Vagina (tissue), 2 donors: ENCODE measurements at regions not wholly inside any gene's neighbourhood (a gene's known extent, or its start where the extent isn't known, plus 50 kb on each side); places are given as distances from the start of the nearest gene placed in this dataset.

Source experiments
- CTCF ChIP-seq, 3 experiments: fragments of 450-650 bp in 2 of 3; fragments of 200-600 bp in 1 of 3; sonication (generic) in 1 of 3; IDR thresholded peaks; one replicate each; pipeline ENCODE4 v1.5.1; 2017 to 2019; ENCODE audit warnings: antibody characterized with exemption in 3 of 3, mild to moderate bottlenecking in 2 of 3, moderate library complexity in 2 of 3
- POLR2A ChIP-seq, 2 donors: fragments of 450-650 bp; IDR thresholded peaks; one replicate each; pipeline ENCODE4 v1.6.1; 2017; ENCODE audit warnings: antibody characterized with exemption in 2 of 2, mild to moderate bottlenecking in 2 of 2, moderate library complexity in 2 of 2

DNA sequence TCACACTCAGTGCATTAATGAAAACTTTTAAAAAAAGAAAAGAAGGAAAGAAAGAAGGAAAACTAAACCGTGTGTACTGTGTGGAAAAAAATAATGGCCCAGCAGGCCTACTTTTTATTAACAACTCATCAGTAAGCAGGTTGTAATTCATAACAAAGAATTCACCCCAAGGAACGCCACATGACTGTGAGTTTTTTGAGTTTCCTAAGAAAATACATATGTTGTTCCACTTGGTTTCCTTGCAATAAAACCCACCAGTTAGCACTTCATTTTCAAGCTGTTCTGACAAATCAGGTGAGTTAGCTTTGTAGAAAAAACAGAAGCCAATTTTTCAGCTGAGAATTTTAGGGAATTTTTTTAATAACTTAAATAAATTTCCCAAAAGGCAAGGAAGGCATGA lies 259.3 kb upstream of the TBX18 start:
- TF ChIP-seq CTCF (IDR thresholded peaks at IDR 0.05) (no peak), POLR2A (IDR thresholded peaks at IDR 0.05) (no peak)
